Activated naive CD8-positive, alpha-beta T cell (primary cell): ENCODE measurements at regions not wholly inside any gene's neighbourhood (a gene's known extent, or its start where the extent isn't known, plus 50 kb on each side); places are given as distances from the start of the nearest gene placed in this dataset.

Experiments
- H3K27ac Mint-ChIP-seq: one replicate; pipeline ENCODE4 v1.8.0; 2021; ENCODE audit warnings: mixed read lengths
- H3K27me3 Mint-ChIP-seq: one replicate; pipeline ENCODE4 v1.8.0; 2021; ENCODE audit warnings: mixed read lengths
- H3K36me3 Mint-ChIP-seq: one replicate; pipeline ENCODE4 v1.8.0; 2021; ENCODE audit warnings: mixed read lengths
- H3K4me1 Mint-ChIP-seq: one replicate; pipeline ENCODE4 v1.8.0; 2021; ENCODE audit warnings: low read depth, mixed read lengths
- H3K4me3 Mint-ChIP-seq: one replicate; pipeline ENCODE4 v1.8.0; 2021; ENCODE audit warnings: mild to moderate bottlenecking, mixed read lengths
- H3K9me3 Mint-ChIP-seq: one replicate; pipeline ENCODE4 v1.8.0; 2021; ENCODE audit warnings: low read depth, mixed read lengths

DNA sequence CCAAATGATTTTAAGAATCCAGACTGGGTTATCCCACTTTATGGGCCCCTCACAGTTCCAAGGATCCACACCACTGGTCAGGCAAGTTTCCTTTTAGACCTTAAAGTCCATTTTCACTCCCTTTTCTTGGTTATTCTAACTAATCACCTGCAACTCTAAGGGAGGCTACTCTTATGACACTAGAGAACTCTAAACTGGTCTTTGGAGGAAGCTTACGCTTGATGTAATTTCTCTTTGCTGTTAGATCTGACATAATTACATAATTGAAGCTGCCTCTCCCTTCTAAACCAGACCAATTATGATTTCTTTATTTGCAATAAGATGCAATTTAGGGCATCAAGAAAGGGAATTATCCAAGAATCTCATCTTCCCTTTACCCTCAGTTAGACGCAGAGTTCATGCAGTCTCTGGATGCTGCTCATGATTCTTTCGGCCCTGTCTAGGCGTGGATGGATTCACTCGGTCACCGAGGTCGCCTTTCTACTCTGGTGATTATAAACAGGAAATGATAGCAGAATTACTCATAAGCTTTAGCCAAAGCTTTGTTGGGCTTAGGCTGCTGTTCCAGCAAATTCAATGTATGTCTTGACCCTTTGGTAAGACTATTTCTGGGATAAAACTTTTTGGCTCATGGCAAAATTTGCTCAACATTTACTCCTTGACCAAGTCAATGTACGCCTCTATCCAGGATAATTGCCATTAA, 130.9 kb upstream of the PRNP start:
- Mint-ChIP-seq H3K4me3 (no peak overlapping the region), H3K27me3 (peaks cover 36% of the 10 kb centered on the region), H3K27ac (no peak overlapping the region), H3K9me3 (no peaks in the 10 kb centered on the region), H3K36me3 (no peaks in the 10 kb centered on the region), H3K4me1 (no peaks in the 10 kb centered on the region)

DNA sequence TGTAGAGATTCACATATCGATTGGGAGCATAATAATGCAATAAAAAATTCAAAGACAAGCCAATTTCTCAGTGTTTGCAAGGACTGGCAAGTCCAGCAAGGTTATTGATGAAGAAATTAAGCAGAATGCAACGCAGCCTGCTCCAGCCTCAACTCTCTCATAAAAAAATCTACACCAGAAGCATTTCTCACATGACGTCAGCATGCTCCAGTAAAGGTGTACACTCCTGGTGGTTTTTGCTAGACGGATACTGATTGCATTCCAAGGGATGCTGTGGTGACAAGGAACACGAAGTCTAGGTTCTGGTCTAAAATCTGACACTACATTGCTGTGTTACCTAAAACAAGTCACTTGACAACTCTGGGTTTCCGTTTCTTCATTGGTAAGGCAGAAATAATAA, 131.9 kb upstream of the PRNP start:
- no peak overlapping the region for H3K27ac Mint-ChIP-seq
- no peaks in the 10 kb centered on the region for H3K4me1 Mint-ChIP-seq
- peaks cover 36% of the 10 kb centered on the region for H3K27me3 Mint-ChIP-seq
- H3K36me3 Mint-ChIP-seq, result no peaks in the 10 kb centered on the region
- H3K4me3 Mint-ChIP-seq, result no peak overlapping the region
- H3K9me3 Mint-ChIP-seq, result peaks cover 1% of the 10 kb centered on the region

DNA sequence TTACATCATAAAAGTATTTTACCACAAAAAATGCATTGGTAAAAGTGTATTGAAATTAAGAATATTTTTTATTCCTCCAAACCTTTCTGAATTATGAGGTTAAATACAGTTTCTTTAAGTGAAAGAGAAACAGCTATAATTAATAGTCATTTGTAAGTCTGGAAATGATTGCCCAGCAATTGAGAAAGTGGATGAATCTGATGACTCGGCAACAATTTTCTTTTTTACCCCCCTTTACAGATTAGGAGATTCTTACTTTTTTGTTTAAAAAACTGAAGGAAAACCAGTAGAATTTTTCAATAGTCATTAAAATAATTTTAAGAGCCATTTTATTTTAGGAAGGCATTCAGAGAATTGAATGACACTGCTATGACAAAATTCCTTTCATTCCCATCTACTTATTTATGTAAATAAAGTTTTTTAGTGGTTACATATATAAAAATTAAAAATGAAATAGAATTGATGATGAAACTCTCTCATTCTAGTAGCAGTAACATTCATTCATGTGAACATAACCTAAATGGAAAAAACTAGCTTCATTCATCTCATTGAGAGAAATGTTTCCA, 134.1 kb upstream of the PRNP start:
- no peak overlapping the region for H3K27ac Mint-ChIP-seq
- H3K4me3 Mint-ChIP-seq, result no peak overlapping the region
- peaks cover 3% of the 10 kb centered on the region for H3K9me3 Mint-ChIP-seq
- no peaks in the 10 kb centered on the region for H3K36me3 Mint-ChIP-seq
- peaks cover 30% of the 10 kb centered on the region for H3K27me3 Mint-ChIP-seq
- H3K4me1 Mint-ChIP-seq, result no peaks in the 10 kb centered on the region

DNA sequence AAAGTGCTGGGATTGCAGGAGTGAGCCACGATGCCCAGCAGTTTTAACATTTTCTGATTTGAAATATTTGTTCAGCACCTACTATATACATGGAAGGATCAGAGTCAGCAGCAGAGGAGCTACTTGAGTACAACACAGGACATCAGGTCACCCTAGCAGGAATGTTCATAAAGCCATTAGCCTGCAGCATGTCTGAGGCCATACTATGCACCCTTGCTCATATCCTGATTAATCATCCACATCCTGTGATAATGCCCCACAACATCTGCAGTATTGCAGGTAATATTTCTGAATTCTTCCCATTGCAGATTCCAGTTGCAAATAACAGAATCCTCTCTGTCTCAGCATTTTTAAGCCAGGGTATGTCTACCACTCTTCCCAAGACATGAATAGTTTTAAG, 135.5 kb upstream of the PRNP start:
- Mint-ChIP-seq H3K27ac (no peak overlapping the region), H3K9me3 (peaks cover 3% of the 10 kb centered on the region), H3K4me1 (no peaks in the 10 kb centered on the region), H3K36me3 (no peaks in the 10 kb centered on the region), H3K27me3 (peaks cover 33% of the 10 kb centered on the region), H3K4me3 (no peak overlapping the region)

DNA sequence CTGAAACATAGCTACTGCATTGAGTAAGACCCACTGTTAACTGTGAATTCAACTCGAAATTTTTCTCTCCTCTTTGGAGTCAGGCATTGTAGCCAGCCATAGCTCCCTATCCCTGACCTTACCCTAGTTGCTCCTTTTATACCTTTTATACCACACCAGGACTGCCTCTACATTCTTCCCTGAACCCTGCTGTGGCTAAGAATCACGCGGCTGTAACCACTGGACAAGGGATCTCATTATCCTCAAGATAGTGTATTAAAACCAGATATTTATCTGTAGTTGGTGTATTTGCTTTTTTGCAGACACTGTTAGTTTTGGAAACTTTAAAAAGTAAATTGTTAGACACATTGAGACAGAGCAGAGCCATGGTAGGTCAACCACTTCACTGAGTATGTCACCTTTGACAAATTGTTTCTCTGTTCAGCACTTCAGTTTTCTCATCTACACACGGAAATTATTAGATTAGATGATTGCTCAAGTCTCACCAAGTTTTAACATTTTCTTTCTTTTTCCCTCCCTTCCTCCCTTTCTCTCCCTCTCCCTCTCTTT, 136.5 kb upstream of the PRNP start:
- H3K36me3 Mint-ChIP-seq, result no peaks in the 10 kb centered on the region
- no peak overlapping the region for H3K4me3 Mint-ChIP-seq
- H3K27me3 Mint-ChIP-seq, result peaks cover 30% of the 10 kb centered on the region
- H3K9me3 Mint-ChIP-seq, result peaks cover 3% of the 10 kb centered on the region
- H3K27ac Mint-ChIP-seq, result no peak overlapping the region
- no peaks in the 10 kb centered on the region for H3K4me1 Mint-ChIP-seq

DNA sequence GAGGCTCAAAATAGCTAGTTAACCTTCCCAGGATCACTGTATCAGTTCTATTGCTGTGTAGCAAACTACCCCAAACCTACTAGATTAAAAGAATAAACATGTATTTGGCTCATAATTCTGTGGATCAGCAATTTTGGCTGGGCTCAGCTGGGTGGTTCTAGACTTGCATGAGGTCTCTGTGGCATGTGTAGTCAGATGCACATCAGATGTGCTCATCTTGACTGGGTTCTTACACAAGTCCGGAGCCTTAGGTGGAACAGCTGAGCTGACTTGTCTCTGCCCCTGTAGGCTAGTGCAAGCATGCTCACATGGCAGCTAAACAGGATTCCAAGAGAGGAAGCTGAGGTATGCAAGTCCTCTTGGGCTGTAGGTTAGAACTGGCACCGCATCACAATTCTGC, 137.7 kb upstream of the PRNP start:
- Mint-ChIP-seq H3K27me3 (peaks cover 36% of the 10 kb centered on the region), H3K9me3 (peaks cover 3% of the 10 kb centered on the region), H3K27ac (no peak overlapping the region), H3K4me3 (no peak overlapping the region), H3K36me3 (no peaks in the 10 kb centered on the region), H3K4me1 (no peaks in the 10 kb centered on the region)

DNA sequence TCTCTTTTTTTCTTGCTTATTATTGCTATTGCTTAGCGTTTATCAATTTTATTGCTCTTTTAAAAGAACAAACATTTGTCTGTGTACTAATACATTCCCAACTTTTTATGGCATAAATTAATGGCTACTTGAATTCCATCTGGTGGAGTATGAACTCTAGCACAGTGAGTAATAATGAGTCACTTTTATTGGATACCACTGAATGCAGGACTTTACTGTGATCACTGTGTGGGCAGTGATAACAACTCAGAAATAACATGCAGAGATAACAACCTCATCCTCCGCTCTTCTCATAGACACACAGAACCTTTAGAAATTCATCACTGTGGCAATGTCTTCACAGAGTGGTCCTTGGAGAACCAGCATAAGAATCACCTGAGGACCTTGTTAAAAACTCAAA, 139.5 kb upstream of the PRNP start:
- Mint-ChIP-seq H3K27ac (no peak overlapping the region), H3K36me3 (no peaks in the 10 kb centered on the region), H3K27me3 (peaks cover 34% of the 10 kb centered on the region), H3K9me3 (peaks cover 3% of the 10 kb centered on the region), H3K4me1 (no peaks in the 10 kb centered on the region), H3K4me3 (no peak overlapping the region)

DNA sequence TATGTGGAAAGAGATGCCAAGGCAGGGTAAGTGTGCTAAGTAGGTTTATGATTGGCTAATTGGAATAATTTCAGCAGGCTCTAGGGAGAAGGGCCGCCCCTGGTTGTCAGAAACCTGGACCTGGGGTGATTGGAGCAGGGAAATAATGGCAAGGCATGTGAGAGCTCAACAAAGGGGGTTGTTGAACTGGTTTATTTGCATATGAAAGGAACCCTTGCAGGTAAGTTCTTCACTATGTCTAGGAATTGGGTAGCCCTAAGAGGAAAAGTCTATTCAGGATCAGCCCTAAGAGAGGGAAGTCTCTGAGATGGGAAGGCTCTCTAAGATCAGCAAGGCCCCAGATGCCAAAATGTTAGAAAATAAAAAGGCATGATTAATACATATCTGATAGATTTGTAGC, 139.9 kb upstream of the PRNP start:
- Mint-ChIP-seq H3K4me1 (no peaks in the 10 kb centered on the region), H3K4me3 (no peak overlapping the region), H3K27ac (no peak overlapping the region), H3K27me3 (peaks cover 33% of the 10 kb centered on the region), H3K9me3 (peaks cover 3% of the 10 kb centered on the region), H3K36me3 (no peaks in the 10 kb centered on the region)

DNA sequence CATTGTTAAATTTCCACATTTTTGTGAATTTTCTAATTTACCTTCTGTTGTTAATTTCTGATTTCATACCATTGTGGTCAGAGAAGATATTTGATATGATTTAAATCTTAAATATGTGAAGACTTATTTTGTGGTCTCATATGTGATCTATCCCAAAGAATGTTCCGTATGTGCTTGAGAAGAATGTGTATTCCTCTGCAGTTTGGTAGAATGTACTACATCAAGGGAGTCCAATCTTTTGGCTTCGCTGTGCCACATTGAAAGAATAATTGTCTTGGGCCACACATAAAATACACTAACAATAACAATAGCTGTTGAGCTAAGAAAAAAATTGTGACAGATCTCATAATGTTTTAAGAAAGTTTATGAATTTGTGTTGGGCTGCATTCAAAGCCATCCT, 140.7 kb upstream of the PRNP start:
- no peaks in the 10 kb centered on the region for H3K36me3 Mint-ChIP-seq
- no peaks in the 10 kb centered on the region for H3K4me1 Mint-ChIP-seq
- no peak overlapping the region for H3K4me3 Mint-ChIP-seq
- H3K27ac Mint-ChIP-seq, result no peak overlapping the region
- H3K9me3 Mint-ChIP-seq, result peaks cover 3% of the 10 kb centered on the region
- H3K27me3 Mint-ChIP-seq, result peaks cover 29% of the 10 kb centered on the region

DNA sequence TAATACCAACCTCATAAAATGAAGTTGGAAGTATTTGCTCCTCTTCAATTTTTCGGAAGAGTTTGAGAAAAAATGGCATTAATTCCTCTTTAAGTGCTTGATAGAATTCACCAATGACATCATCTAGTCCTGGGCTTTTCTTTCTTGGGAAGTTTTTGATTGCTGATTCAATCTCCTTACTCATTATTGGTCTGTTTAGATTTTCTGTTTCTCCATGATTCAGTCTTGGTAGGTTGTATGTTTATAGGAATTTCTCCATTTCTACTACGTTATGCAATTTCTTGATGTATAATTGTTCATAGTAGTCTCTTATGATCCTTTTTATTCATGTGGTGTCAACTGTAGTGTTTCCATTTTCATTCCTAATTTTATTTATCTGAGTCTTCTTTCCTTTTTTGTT, 141.5 kb upstream of the PRNP start:
- Mint-ChIP-seq H3K4me1 (no peaks in the 10 kb centered on the region), H3K27me3 (peaks cover 28% of the 10 kb centered on the region), H3K27ac (no peak overlapping the region), H3K4me3 (no peak overlapping the region), H3K9me3 (peaks cover 3% of the 10 kb centered on the region), H3K36me3 (no peaks in the 10 kb centered on the region)

DNA sequence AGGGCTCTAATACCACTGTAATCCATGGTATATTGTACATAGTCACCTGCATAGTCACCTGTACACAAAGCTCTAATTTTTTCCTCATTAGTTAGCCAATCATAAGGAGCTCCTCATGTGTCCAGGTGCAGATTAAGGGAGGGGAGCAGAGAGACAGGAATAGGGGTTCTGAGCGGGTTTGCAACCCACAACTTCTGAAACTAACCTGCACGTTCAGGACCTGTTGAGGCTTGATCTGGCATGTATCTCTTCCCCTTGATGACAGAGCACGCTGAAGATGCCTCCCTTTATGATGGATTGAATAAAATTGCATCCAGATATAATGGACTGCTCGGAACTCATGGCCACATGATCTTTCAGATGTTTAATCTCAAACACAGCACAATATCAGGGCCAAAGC, 144.0 kb upstream of the PRNP start:
- H3K27ac Mint-ChIP-seq, result no peak overlapping the region

DNA sequence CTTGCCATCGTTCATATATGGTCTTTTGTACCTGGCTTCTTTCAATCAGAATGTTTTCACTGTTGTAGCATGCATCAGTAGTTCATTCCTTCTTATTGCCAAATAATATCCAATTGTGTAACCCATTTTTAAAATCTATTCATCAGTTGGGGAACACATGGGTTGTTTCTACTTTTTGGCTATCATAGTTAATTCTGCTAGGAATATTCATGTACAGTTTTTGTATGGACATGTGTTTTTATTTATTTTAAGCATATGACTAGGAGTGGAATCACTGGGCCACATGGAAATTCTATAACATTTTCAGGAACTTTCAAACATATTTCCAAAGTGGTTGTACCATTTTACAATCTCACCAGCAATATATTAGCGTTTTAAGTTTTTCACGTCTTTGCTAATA, 151.9 kb upstream of the PRNP start:
- Mint-ChIP-seq H3K27ac (no peak overlapping the region), H3K27me3 (peaks cover 17% of the 10 kb centered on the region), H3K9me3 (peaks cover 8% of the 10 kb centered on the region), H3K4me1 (no peaks in the 10 kb centered on the region), H3K36me3 (no peaks in the 10 kb centered on the region), H3K4me3 (no peak overlapping the region)

More for the DNA sequence above, 144.0 kb upstream of the PRNP start:
- peaks cover 32% of the 10 kb centered on the region for H3K27me3 Mint-ChIP-seq
- no peaks in the 10 kb centered on the region for H3K36me3 Mint-ChIP-seq
- no peaks in the 10 kb centered on the region for H3K4me1 Mint-ChIP-seq
- no peak overlapping the region for H3K4me3 Mint-ChIP-seq
- H3K9me3 Mint-ChIP-seq, result no peaks in the 10 kb centered on the region

DNA sequence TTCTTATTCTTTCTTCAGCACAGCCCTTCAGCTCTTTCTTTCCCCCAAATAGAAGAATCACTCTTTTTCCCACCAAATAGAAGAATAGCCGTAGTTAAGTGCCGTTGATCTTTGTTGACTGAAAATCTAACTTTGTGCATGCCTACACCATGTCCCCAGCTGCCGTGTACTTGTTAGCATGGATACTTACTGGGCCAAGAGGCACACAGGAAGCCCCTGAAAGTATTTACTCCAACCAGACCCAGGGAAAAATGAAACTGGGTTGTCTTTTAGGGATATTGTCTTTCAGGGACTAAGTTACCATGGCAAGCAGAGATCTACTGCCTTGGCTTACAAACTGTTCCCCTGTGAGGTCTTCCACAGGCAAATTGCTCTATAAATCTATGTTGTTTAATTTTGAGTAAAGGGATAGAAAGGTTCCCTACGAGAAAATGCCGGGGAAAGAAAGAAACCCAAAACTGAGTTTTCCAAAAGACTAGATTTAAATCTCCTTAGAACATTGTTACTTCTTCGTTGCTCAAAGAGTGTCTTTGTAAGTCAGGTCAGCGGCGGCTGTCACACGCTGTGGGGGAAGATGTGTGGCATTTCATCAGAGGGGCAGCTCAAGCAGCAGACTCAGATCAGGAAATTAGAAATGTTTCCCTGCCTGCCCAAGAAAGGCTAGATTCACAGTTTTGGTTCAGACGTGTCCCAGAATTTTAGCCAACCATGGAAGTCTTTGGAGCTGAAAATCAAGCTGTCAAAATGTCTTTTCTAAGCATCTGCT, 152.7 kb upstream of the PRNP start:
- Mint-ChIP-seq H3K27me3 (peaks cover 18% of the 10 kb centered on the region), H3K4me3 (no peak overlapping the region), H3K36me3 (peaks cover 1% of the 10 kb centered on the region), H3K27ac (no peak overlapping the region), H3K4me1 (no peaks in the 10 kb centered on the region), H3K9me3 (peaks cover 15% of the 10 kb centered on the region)

DNA sequence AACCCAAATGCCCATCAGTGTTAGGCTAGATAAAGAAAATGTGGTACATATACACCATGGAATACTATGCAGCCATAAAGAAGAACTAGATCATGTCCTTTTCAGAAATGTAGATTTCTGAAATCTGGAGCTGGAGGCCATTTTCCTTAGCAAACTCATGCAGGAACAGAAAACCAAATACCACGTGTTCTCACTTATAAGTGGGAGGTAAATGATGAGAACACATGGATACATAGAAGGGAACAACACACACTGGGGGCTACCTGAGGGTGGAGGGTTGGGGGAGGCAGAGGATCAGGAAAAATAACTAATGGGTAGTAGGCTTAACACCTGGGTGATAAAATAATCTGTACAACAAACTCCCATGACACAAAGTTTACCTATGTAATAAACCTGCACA, 153.5 kb upstream of the PRNP start:
- Mint-ChIP-seq H3K36me3 (peaks cover 5% of the 10 kb centered on the region), H3K27ac (no peak overlapping the region), H3K27me3 (peaks cover 17% of the 10 kb centered on the region), H3K4me3 (no peak overlapping the region), H3K9me3 (peaks cover 23% of the 10 kb centered on the region), H3K4me1 (no peaks in the 10 kb centered on the region)

DNA sequence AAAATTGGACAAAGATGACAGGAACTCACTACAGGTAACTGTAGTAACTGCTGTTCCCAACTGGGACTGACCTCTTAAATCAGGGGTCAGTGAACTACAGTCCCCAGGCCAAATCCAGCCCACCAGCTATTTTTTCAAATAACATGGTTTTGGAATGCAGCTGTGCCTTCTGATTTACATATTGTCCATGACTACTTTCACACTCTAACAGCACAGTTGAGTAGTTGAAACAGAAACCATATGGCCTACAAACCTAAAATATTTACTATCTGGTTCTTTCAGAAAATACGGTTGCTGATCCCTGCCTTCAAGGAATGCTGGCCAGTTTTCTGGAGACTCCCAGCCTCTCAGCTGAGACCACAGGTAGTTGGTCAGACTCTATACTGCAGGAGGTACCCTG, 161.5 kb upstream of the PRNP start:
- Mint-ChIP-seq H3K27ac (no peak overlapping the region), H3K9me3 (peaks cover 29% of the 10 kb centered on the region), H3K36me3 (peaks cover 6% of the 10 kb centered on the region), H3K4me3 (no peak overlapping the region), H3K27me3 (peaks cover 15% of the 10 kb centered on the region), H3K4me1 (no peaks in the 10 kb centered on the region)
